HG03045 (cell line): ENCODE measurements at regions not wholly inside any gene's neighbourhood (a gene's known extent, or its start where the extent isn't known, plus 50 kb on each side); places are given as distances from the start of the nearest gene placed in this dataset.
"Not testable (repeated sequence)": the region's sequence is repeated elsewhere in the genome, so short reads cannot be mapped to it uniquely, and the experiment has no call there.

Source experiments
- ATAC-seq: cut with Tn5 transposase; IDR thresholded peaks from one replicate; pipeline ENCODE4 v1.9.1; 2021; ENCODE audit warnings: mild to moderate bottlenecking, moderate library complexity; ENCODE audit not compliant: unreplicated experiment

DNA sequence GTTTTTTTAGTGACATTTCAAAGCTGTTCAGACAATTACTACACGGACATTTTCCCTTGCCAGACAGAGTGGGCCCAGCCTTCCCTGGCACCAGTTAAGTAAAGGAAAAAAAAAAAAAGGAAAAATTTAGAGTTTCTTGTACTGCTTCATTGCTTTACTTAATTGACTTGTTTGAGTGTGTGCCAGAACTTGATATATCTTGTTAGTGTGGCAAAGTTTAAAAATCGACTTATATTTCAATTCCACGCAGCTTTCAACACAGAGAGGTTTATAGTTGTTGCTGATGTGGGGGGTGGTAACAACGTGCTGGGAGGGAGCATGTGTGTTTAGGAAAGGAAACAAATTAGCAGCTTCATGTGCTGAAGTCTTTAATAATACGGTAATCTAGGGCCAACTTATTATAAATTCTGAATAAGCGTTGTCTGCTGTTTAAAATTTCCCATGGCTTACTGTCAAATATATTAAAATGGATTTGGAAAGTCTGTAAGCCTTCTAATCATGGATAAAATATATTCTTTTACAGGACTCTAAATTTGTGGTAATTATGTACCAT lies 1104.6 kb downstream of the SORCS3 start:
- ATAC-seq: no peak

DNA sequence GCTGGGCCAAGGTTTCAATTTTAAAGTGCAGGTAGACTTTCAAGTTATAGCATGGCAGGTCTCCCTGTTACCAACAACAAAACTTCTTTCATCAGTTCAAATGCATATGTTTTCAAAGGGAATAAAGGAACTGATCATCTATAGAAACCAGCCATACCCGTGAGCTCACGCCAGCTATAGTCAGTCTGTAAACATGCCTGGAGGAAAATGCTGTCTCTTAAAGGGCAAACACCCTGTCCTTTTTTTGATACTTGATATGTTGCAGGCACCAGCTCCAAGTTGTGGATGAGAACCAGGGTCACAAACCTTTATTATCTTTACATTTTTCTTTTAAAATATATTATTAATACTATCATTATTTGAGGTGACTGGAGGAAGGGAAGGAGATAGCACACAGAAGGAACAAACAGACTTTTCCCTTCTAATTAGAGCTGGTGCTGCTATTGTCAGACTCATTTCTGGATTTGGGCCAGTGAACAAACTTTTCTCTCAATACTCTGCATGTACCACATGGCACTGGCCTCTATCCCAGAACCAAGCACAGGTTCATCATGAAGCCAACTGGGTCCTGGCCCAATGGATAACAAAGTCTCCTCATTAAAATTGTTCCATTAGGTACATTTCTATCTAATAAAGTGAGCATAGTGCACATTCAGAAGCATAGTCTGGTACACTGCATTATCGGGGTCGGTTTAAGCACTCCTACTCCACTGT lies 1102.4 kb downstream of the SORCS3 start:
- ATAC-seq: no peak

DNA sequence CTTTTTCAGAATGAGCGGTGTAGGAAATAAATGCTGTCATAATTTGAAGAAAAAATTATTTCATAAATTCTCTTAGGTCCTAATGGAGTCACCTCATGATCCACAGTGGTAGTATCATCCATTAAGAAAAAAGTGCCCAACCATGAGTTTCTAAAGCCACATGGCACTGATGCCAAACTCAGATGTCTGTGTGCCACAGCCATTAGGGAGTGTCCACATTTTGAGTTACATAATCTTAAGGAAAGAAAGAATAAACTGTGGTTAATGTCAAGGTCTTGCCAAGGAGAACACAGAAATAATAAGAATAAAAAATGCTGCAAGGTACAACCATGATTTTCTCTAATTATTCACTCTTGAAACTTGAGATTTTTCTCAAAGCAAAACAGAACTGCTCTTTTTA lies 1101.8 kb downstream of the SORCS3 start:
- ATAC-seq: no peak

DNA sequence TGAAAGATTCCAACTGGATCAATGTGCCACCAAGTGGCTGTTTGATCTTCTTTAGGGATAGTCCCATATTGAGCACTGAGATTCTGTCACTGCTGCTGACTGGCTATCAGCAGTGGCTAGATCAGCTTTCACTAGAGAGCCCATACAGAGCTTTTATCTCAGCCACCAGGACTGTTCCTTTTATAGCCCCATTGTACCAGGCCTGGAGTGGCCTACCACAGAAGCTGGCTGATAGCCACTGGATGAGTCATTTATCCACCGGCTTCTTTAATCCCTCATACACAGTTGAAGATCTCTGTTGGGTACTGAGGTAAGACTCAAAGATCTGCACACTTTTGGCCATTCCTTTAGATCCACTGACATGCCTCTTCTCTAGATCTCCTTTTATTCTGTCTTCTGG lies 1101.1 kb downstream of the SORCS3 start:
- ATAC-seq: no peak

DNA sequence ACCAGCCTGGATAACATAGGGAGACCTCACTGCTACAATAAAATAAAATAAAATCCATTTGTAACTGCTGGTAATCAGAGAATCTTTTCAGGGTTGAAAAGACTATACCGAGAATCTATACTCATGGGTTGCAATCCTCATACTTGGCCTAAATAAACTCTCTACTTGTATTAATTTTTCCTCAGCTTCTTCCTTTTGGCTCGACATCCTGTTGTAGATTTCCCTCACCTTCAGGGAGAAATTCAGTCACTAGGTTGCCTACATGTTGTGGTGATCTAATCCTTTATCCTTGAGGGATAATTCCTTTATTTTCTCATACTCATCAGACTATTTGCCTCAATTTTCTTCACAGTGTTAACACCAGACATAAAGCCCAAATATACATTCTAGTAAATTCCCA lies 1093.4 kb downstream of the SORCS3 start:
- no peak for ATAC-seq

DNA sequence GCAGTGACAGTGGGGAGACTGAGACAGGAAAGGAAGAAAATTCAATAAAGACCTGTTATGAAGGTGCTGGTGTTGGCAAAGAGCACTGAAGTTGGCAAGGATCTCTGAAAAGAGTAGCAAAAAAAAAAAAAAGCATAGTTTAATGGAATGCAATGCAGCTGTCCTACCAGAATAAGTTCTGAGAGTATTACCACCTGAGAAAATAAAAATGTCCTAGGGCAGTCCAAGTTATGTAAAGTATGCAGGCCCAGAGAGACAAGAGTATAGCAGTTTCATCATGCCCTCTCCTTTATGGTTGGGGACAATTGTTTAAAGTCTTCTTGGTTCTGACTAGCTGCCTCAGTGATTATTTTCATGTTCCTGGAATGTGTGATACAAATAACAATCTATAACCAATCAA lies 1092.8 kb downstream of the SORCS3 start:
- no peak for ATAC-seq

DNA sequence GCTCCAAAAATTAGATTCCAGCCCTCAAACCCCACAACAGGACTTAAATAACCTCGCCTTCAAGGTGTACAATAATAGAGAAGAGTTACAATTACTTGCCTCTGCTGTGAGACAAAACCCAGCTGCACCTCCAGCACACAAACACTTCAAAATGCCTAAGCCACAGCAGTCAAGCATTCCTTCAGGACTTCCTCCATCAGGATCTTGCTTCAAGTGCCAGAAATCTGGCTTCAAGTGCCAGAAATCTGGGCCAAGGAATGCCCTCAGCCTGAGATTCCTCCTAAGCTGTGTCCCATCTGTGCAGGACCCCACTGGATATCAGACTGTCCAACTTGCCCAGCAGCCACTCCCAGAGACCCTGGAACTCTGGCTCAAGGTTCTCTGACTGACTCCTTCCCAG lies 1088.3 kb downstream of the SORCS3 start:
- ATAC-seq: no peak

DNA sequence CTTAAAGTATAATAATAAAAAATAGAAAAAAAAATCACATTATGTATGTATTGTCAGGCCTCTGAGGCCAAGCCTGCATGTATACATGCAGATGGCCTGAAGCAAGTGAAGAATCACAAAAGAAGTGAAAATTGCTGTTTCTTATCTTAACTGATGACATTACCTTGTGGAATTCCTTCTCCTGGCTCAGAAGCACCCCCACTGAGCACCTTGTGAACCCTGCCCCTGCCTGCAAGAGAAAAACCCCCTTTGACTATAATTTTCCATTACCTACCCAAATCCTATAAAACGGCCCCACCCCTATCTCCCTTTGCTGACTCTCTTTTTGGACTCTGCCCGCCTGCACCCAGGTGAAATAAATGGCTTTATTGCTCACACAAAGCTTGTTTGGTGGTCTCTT lies 1086.5 kb downstream of the SORCS3 start:
- not testable (repeated sequence) for ATAC-seq

DNA sequence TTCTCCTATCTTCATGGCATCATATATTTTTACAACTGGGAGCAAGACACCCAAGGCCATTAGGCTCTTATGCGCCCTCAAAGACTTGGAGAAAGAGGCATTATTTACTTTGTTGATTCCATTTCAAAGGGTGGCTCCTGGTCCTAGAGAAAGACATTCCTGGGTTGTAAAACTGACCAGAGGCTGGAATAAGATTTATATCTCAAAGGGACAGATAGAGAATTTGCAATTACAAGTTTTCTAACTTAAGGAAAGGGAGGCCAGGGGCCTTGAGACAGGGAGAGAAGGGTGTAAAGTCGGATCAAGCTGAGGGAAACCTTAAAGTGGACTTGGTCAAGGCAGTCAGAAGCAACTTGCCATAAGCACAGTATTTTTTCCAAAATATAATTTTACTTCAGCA lies 1086.0 kb downstream of the SORCS3 start:
- no peak for ATAC-seq

DNA sequence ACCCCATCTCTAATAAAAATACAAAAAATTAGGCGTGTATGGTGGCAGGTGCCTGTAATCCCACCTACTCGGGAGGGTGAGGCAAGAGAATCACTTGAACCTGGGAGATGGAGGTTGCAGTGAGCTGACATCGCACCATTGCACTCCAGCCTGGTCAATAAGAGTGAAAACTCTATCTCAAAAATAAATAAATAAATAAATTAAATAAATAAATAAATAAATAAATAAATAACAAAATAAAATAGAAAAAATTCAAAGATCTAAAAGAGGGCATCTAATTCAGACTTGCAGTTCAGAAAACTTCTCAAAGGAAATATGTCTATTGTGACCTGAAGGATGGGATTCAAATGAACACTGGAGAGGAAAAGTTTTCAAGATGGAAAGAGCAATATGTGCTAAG lies 1085.1 kb downstream of the SORCS3 start:
- ATAC-seq: no peak

DNA sequence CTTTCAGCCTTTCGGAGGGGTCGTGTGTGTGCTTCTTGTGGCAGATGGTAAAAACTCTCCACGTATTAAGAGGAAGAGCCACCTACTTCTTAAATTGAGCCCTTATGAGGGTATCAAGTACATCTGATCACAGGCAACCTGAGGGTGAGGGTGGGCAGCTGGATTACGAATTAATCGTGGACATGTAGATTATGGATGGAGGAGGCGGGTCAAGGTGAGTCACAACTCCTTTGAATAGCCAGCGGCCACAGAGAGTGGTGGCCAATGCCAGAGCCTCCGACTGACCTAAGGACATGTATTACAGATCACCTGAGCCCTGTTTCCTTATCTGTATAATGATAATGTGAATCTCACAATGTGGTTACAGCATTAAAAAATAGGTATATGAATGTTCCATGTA lies 1083.9 kb downstream of the SORCS3 start:
- ATAC-seq: no peak

DNA sequence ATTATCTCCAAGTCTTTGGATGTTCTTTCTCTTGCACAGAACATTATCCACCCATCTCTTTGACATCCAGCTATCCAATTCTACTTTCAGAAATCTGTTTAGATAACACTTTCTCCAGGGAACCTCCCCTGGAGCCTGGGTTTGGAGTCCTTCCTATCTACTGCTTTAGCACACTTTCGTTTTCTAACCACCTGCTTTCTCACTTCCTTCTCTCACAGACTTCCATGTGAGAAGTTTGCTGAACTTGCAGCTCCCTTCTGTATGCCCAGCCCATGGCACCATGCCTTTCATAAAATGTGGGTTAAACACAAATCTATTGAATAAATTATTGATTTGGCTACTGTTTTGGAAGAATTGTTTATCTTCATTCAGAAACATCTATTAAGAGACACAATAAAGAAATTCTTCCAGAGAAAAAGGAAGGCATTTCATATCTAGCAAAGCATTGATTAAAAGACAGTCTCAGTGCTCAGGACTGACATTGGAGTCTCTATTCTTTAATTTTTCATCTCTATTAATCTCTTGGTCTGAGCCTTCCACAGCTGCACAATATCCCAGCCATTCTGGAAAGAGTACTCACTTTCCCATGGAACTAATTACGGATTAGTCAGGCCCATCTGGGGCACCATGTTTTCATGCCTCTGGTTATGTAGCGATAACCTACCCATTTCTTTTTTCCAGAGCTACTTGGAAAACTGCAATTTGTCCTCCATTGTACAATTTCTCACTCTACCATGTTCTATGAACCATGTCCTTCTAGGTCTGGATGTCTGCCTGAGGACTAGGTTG lies 1077.3 kb downstream of the SORCS3 start:
- no peak for ATAC-seq

DNA sequence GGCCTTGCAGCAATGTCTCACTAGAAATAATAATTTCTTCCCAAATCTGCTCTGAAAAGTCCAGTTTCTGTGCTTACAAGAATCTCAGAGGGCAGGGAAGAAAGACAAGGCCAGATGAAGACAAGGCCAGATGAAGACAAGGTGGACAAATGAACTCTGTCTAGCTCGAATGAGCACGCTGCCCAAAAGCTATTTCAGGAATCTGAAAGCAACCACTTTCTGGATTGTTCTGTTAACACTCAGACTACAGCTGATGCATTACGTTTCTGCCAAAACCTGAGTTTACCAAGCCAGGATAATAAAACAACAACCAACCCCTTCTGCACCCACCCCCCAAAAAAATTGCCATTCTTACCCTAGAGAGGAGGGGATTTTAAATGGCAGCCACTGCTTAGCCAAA lies 1073.6 kb downstream of the SORCS3 start:
- no peak for ATAC-seq

DNA sequence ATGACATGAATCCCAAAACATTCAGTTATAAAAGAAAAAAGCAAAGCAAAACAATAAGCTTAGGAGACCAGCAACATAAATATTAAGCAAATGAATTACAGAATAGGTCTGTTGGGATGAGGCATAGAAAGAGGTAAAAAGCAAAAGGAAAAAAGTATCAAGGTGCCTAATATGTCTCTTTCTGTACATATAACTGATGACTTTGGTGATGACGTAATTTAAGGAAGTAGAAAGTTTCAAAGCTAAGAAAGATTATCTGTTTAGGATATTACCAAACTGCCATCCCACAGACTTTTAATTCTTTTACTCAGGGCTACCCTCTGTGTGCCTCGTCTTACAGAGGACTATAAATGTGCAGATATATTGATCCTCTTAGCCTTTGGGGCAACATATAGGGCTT lies 1066.5 kb downstream of the SORCS3 start:
- no peak for ATAC-seq

DNA sequence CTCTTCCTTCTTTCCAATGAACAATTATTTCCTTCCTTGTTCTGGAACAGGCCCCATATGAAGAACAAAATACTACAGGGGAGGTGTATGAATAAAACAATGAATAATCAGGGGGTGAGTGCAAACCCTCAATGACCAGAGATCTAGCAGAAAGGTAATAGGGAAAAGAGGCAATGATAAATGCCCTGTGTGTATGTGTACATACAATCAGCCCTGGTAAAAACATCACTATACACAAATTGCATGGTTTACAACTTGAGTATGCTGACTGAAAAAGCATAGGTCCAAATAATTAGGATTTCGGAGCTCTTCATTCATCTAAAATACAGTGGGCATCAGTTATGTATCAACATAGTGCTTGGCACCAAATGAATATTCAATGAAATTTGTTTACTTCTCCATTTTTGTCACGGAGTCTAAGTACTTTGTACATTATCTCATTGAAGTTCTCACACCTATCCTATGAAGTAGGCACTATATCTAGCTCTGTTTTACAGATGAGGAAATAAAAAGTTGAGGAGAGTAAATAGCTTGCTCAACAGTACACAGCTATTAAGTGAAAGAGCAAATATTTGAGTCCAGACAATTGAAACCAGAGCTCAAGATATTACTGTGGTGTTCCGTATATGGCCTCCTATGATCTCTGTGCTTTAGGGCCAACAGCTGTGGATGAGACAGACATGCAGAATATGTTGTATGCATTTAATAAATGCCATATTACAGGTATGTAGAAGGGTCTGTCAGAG lies 1065.4 kb downstream of the SORCS3 start:
- ATAC-seq: no peak

DNA sequence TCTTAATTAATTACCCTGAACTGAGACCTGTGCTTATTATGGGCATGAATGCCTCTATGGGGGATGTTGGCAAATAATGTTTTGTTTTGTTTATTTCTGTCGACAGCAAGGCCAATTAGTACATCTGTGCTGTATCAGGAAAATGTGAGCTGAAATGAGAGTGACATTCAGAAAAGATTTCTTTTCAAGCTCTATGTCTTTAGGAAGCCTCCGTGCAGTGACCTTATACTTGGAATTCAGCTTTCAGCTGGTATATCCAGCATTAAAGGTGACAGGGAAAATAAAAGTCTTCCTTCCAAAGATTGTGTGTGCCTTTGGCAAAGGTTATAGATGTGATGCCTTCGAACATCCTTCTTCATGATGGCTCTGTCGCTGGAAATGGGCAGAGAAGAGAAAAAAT lies 1061.1 kb downstream of the SORCS3 start:
- no peak for ATAC-seq

DNA sequence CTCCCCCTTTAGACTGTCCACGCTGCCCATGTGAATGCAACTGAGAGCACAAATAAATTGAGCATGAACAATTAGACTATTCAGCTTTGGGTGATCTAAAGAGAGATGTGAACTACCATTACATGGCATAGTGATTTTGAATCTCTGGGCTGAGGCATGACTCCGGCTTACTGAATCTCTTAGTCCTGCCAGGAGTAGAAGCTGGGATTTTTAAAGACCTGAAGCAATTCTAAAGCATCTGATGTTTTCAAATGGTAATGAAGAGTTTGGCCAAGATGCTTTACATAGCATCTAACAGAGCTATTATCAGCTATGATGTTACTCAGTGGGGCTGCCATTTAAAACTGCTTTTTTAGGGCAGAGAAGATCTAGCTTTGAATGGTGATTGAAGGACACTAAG lies 1059.1 kb downstream of the SORCS3 start:
- no peak for ATAC-seq

DNA sequence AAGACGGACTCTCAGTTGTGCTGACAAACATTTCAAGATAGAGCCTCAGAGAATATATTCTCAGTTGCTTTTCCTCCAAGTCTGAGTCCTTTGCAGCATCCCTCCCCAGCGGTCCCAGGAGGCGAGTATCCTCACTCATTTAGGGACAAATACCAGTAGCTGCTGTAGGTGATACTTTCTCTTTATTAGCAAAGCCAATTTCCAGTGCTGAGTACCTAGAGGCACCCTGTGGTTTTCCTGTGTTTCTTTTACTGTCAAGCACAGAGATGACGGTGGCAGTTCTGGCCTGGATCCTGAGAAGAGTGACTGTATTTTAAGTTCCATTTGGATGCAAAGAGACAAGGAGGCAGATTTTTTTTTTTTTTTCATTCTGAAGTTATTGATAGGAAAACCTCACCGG lies 1058.4 kb downstream of the SORCS3 start:
- no peak for ATAC-seq

DNA sequence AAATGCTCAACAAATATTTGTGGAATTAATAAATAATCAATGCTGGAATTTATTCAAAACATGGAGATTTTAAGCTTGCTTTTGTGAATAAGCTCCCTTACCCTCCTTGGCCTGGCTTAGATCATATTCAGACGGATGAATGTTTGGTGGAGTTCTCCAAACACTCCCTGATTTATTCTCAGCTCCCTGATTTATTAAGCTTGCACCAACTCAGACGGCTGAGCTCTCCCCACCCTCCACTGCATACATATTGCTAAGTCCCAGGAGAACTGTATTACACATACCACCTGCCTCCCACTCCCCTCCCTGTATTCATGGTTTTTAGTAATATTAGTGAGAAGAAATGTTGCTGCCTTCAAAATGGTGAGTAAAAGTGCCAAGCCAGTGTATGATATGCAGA lies 1057.5 kb downstream of the SORCS3 start:
- ATAC-seq: no peak

DNA sequence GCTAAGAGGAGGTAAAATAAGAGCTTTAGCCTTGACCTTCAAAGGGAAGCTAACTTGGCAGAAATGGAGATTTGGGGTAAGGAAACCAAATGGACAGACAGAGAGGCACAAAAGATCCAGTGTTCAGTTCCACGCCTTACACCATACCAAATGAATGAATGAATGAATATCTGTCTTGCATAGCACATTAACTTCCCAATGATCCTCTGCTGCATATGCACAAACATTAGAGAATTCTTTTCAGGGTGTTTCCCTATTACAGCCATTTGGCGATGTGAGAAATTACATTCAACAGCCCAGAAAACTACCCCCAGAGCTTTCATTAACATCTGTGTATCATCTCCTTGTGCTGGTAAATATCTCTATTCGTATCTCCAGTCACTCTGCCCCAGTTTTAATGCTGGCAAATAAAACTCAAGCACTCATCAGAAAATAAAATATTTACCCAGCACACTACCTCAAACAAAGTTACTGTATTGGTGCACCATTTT lies 1056.2 kb downstream of the SORCS3 start:
- ATAC-seq: no peak

DNA sequence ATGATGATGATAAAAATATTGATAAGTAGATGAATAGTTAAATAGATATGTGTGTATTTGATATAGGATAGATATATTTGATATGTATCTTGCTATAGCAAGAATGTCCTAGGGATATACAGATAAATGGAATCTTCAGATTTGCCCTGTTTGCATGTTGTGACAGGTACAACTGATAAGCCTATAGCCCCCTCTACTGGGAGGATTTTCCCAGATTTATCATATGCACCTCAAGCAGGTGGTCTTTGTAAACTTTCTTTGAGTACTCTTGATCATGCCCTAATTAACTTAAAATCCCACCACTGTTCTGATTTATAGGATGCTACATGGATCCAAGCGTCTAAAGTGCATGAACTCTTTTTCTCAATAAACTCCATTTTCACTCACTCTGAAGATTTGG lies 1050.7 kb downstream of the SORCS3 start:
- ATAC-seq: no peak
